ENCODE measurements at regions not wholly inside any gene's neighbourhood (a gene's known extent, or its start where the extent isn't known, plus 50 kb on each side); places are given as distances from the start of the nearest gene placed in this dataset.
A peak's percentile ranks its signal among the peaks of the same experiment; 100 is the strongest.
"Not testable (repeated sequence)": the region's sequence is repeated elsewhere in the genome, so short reads cannot be mapped to it uniquely, and the experiment has no call there.

GRCh38 chr2:116510117-116510671 is 1304.3 kb upstream of the DDX18 start:
- DNase-seq (ENCODE audit: low spot score): peak; percentile 22

GRCh38 chr2:116511426-116511825 is 1303.1 kb upstream of the DDX18 start:
- DNase-seq (ENCODE audit: low spot score): no peak

- no peak for DNase-seq (ENCODE audit: low spot score)
Measured at GRCh38 chr2:116513991-116514390, 1300.5 kb upstream of the DDX18 start.

- no peak for DNase-seq (ENCODE audit: low spot score)
Measured at GRCh38 chr2:116517936-116518335, 1296.6 kb upstream of the DDX18 start.

GRCh38 chr2:116537811-116538210 is 1276.7 kb upstream of the DDX18 start:
- DNase-seq (ENCODE audit: low spot score): no peak

- DNase-seq (ENCODE audit: low spot score): no peak
Measured at GRCh38 chr2:116545286-116546068, 1269.0 kb upstream of the DDX18 start.

GRCh38 chr2:116552738-116553419 is 1261.6 kb upstream of the DDX18 start:
- not testable (repeated sequence) for DNase-seq (ENCODE audit: low spot score)

- DNase-seq (ENCODE audit: low spot score): no peak
Measured at GRCh38 chr2:116580209-116580608, 1234.3 kb upstream of the DDX18 start.

- no peak for DNase-seq (ENCODE audit: low spot score)
Measured at GRCh38 chr2:116582850-116583249, 1231.6 kb upstream of the DDX18 start.

- DNase-seq (ENCODE audit: low spot score): no peak
Measured at GRCh38 chr2:116585669-116586327, 1228.7 kb upstream of the DDX18 start.

GRCh38 chr2:116586328-116586689 is 1228.2 kb upstream of the DDX18 start:
- no peak for DNase-seq (ENCODE audit: low spot score)
